Nephron (organoid): ENCODE measurements at regions not wholly inside any gene's neighbourhood (a gene's known extent, or its start where the extent isn't known, plus 50 kb on each side); places are given as distances from the start of the nearest gene placed in this dataset.

ENCODE experiments used
- H3K27ac Mint-ChIP-seq, 3 experiments: 2 replicates each; pipeline ENCODE4 v1.8.0; 2020; ENCODE audit warnings: mixed read lengths in 3 of 3, mild to moderate bottlenecking in 2 of 3, moderate library complexity in 1 of 3
- H3K27me3 Mint-ChIP-seq: 2 replicates; pipeline ENCODE4 v1.8.0; 2021; ENCODE audit warnings: low read depth, mild to moderate bottlenecking, moderate library complexity, mixed read lengths
- H3K36me3 Mint-ChIP-seq: 2 replicates; pipeline ENCODE4 v1.8.0; 2020; ENCODE audit warnings: low read depth, mixed read lengths
- H3K4me1 Mint-ChIP-seq: 2 replicates; pipeline ENCODE4 v1.8.0; 2020; ENCODE audit warnings: mixed read lengths
- H3K4me3 Mint-ChIP-seq, 3 experiments: 2 replicates each; pipeline ENCODE4 v1.8.0; 2020; ENCODE audit warnings: mild to moderate bottlenecking in 3 of 3, mixed read lengths in 3 of 3, moderate library complexity in 2 of 3
- H3K9me3 Mint-ChIP-seq: 2 replicates; pipeline ENCODE4 v1.8.0; 2020; ENCODE audit warnings: mixed read lengths
- TF ChIP-seq, protein P1 (sequence below), 3 experiments: fragments of 200-600 bp; sonication (generic); IDR thresholded peaks; one replicate each; pipeline ENCODE4 v1.5.0; 2021; ENCODE audit warnings: antibody characterized with exemption in 3 of 3; ENCODE audit not compliant: unreplicated experiment in 3 of 3

DNA sequence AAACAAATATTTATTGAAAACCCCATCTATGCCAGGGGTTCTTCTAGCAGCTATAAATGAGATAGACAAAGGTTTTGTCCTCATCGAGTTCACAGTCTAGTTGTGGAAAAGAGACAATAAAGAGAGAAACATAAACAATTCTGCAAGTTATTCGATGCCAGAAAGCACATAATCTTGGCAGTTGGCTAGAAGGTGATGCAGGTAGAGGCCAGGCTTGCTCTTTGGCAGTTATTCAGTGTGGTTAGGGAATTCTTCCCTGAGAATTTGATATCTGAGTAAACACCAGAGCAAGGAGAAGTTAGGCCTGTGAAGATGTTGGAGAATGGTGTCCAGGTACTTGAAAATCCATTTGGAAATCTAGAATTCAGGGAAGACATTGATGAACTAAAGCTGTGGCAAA, 547.4 kb downstream of the SLC4A3 start:
- Mint-ChIP-seq H3K27ac (no peak overlapping the region), H3K36me3 (no peaks in the 10 kb centered on the region), H3K9me3 (no peaks in the 10 kb centered on the region), H3K27me3 (no peaks in the 10 kb centered on the region), H3K4me3 (no peak overlapping the region), H3K4me1 (no peaks in the 10 kb centered on the region)
- TF ChIP-seq, protein P1, sequence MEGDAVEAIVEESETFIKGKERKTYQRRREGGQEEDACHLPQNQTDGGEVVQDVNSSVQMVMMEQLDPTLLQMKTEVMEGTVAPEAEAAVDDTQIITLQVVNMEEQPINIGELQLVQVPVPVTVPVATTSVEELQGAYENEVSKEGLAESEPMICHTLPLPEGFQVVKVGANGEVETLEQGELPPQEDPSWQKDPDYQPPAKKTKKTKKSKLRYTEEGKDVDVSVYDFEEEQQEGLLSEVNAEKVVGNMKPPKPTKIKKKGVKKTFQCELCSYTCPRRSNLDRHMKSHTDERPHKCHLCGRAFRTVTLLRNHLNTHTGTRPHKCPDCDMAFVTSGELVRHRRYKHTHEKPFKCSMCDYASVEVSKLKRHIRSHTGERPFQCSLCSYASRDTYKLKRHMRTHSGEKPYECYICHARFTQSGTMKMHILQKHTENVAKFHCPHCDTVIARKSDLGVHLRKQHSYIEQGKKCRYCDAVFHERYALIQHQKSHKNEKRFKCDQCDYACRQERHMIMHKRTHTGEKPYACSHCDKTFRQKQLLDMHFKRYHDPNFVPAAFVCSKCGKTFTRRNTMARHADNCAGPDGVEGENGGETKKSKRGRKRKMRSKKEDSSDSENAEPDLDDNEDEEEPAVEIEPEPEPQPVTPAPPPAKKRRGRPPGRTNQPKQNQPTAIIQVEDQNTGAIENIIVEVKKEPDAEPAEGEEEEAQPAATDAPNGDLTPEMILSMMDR (IDR thresholded peaks at IDR 0.05; ENCODE audit: unreplicated experiment in 3 of 3): no peak

DNA sequence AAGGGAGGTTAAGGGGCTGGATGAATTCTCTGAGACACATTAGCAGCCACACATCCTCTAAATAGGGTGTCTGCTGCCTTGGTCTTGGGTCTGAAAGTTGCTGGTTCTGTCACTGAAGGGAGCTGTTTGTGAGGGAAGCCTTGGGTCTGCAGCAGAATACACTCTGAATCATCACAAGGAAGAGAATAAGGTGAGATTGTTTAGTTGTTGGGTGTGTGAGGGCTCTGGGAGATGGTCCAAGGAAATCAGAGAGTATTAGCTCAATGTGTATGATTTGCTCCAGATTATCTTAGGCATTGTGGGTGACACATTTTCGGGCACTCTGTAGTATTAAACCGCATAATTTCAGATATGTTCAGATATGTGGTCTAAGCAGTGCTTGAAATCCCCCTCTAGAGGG, 548.5 kb downstream of the SLC4A3 start:
- no peaks in the 10 kb centered on the region for H3K4me1 Mint-ChIP-seq

DNA sequence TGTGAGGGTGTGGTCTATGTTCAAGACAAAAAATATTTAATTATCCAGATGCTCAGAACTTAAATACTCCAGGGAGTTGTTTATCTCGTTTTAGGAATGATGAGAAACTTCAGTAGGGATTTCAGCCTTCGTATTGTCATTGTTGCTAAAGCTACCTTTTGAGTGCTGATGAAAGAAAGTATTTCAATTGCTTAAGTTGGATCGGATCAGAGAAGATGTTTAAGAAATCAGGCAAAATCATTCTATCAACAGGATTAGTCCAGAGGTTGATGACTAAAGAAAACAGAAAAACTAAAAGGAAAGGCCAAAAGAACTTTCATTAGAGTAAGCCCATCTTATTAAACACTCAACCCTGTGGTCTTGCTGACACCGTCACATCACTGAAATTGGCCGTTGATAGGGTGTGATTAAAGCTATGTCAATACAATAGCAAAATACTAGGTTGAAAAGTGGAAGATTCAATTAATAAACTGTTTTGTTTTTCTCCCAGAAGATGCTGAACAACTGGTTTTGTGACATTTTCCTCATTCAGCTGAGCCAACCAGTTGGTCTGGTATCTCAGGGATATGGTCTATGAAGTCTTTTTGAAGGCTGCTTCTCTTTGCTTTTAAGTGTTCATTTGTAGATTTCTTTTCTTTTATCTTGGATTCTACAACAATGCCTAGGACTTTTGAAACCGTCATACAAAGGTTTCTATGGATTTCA, 551.7 kb downstream of the SLC4A3 start:
- no peak overlapping the region for H3K4me3 Mint-ChIP-seq
- TF ChIP-seq, protein P1 (IDR thresholded peaks at IDR 0.05; ENCODE audit: unreplicated experiment in 3 of 3): no peak
- H3K4me1 Mint-ChIP-seq: no peaks in the 10 kb centered on the region
- no peak overlapping the region for H3K27ac Mint-ChIP-seq
- no peaks in the 10 kb centered on the region for H3K9me3 Mint-ChIP-seq
- H3K27me3 Mint-ChIP-seq: no peaks in the 10 kb centered on the region
- H3K36me3 Mint-ChIP-seq: no peaks in the 10 kb centered on the region

More for the DNA sequence above, 548.5 kb downstream of the SLC4A3 start:
- Mint-ChIP-seq H3K27me3 (no peaks in the 10 kb centered on the region), H3K9me3 (no peaks in the 10 kb centered on the region), H3K27ac (no peak overlapping the region), H3K36me3 (no peaks in the 10 kb centered on the region), H3K4me3 (no peak overlapping the region)
- TF ChIP-seq, protein P1 (IDR thresholded peaks at IDR 0.05; ENCODE audit: unreplicated experiment in 3 of 3): no peak

DNA sequence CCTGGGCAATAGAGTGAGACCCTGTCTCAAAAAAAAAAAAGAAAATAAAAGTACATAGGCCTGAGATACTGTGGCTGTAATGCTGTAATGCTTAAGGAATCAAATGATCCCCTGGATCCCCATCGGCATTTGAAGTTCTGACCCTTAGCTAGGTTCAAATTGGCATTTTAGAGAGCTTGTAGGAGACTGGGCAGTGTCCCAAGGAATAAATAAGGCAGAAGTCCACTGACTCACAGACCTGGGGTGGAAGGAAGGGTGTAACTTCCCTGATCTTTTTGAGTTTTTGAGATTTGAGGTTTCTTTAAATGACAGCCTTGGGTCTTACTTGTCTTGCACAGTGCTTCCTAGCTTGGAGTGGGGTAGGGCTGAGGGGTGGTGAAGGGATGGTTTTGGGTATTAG, 553.7 kb downstream of the SLC4A3 start:
- H3K27me3 Mint-ChIP-seq: no peaks in the 10 kb centered on the region
- H3K36me3 Mint-ChIP-seq: no peaks in the 10 kb centered on the region
- TF ChIP-seq, protein P1 (IDR thresholded peaks at IDR 0.05; ENCODE audit: unreplicated experiment in 3 of 3): no peak
- H3K9me3 Mint-ChIP-seq: no peaks in the 10 kb centered on the region
- H3K4me3 Mint-ChIP-seq: no peak overlapping the region
- H3K27ac Mint-ChIP-seq: no peak overlapping the region
- H3K4me1 Mint-ChIP-seq: no peaks in the 10 kb centered on the region

DNA sequence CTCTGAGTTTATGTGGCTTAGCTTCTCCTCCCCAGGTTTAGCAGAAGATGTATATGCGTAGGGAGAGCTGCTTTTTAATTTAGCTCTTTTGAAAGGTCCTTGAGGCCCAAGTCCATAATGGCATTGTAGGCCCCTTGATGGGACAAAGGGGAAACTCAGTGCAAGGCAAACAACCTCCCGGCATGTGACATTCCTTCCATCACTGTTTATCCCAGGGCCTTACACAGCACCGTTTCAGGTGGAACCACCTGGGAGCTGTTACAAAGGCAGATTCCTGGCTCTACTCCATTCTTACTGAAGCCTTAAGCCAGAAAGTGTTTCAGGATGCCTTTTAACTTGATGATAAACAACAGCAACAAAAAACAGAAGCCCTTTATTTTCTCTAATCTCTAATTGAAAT, 555.4 kb downstream of the SLC4A3 start:
- H3K27ac Mint-ChIP-seq: no peak overlapping the region
- TF ChIP-seq, protein P1 (IDR thresholded peaks at IDR 0.05; ENCODE audit: unreplicated experiment in 3 of 3): no peak
- H3K4me1 Mint-ChIP-seq: no peaks in the 10 kb centered on the region
- H3K9me3 Mint-ChIP-seq: no peaks in the 10 kb centered on the region
- H3K27me3 Mint-ChIP-seq: no peaks in the 10 kb centered on the region
- no peak overlapping the region for H3K4me3 Mint-ChIP-seq
- H3K36me3 Mint-ChIP-seq: no peaks in the 10 kb centered on the region

DNA sequence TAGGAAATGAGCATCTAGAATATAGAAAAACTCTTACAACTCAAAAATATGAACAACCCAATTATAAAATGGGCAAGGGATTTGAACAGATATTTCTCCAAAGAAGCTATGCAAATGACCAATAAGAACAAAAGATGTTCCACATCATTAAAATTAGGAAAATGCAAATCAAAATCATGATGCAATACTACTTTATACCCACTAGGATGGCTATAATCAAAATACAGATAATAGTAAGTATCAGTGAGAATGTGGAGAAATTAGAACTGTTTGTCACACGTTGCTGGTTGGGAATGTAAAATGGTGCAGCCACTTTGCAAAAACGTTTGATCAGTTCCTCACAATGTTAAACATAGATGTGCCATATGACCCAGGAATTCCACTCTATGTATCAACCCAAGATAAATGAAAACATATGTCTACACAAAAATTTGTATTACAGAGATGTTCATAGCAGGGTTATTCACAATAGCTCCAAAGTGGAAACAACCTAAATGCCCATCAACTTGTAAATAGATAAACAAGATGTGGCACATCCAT, 558.4 kb downstream of the SLC4A3 start:
- Mint-ChIP-seq H3K27me3 (peaks cover 5% of the 10 kb centered on the region), H3K4me1 (no peaks in the 10 kb centered on the region), H3K27ac (no peak overlapping the region), H3K4me3 (no peak overlapping the region), H3K36me3 (peaks cover 3% of the 10 kb centered on the region), H3K9me3 (peaks cover 7% of the 10 kb centered on the region)
- TF ChIP-seq, protein P1 (IDR thresholded peaks at IDR 0.05; ENCODE audit: unreplicated experiment in 3 of 3): peak in 1 of 3 experiments; percentile 16
